Panc1 (cell line): ENCODE measurements at regions not wholly inside any gene's neighbourhood (a gene's known extent, or its start where the extent isn't known, plus 50 kb on each side); places are given as distances from the start of the nearest gene placed in this dataset.
"Not testable (repeated sequence)": the region's sequence is repeated elsewhere in the genome, so short reads cannot be mapped to it uniquely, and the experiment has no call there.

Source experiments
- ATAC-seq: fragments of 200-7000 bp; cut with Tn5 transposase; 2 replicates; pipeline ENCODE4 v1.9.1; 2020; ENCODE audit warnings: mild to moderate bottlenecking, moderate library complexity
- BruUV-seq: library from RNA; stranded (reverse); fragments of 400-500 nt; replicated peaks from 2 replicates; lab custom pipeline; 2021; lab: Mats Ljungman, UMichigan
- CTCF ChIA-PET: fragments of 300-600 bp; sonication (Branson Sonifier 250); formaldehyde crosslinking; loops from one replicate; lab custom pipeline; 2022; ENCODE audit warnings: antibody characterized with exemption; lab: Charles Lee
- POLR2A ChIA-PET: fragments of 300-600 bp; sonication (Branson Sonifier 250); formaldehyde crosslinking; loops from one replicate; lab custom pipeline; 2022; ENCODE audit warnings: antibody characterized with exemption; lab: Charles Lee
- DNase-seq: peaks from one replicate; pipeline ENCODE4 v3.0.0-alpha.2; 2010; ENCODE audit warnings: low read depth, low spot score
- H3K27ac ChIP-seq: 2 replicates; pipeline ENCODE4 v1.5.1; 2011; ENCODE audit warnings: mild to moderate bottlenecking, low read length, inconsistent platforms
- H3K27me3 ChIP-seq: fragments of 200-500 bp; sonication (Bioruptor generic); 2 replicates; pipeline ENCODE4 v1.6.0; 2014; ENCODE audit warnings: low read length, inconsistent platforms; ENCODE audit not compliant: control insufficient read depth, insufficient read depth
- H3K36me3 ChIP-seq: fragments of 200-500 bp; sonication (Bioruptor generic); 2 replicates; pipeline ENCODE4 v1.5.1; 2014; ENCODE audit warnings: inconsistent platforms, mild to moderate bottlenecking, low read length, moderate library complexity; ENCODE audit not compliant: control insufficient read depth, insufficient read depth
- H3K4me1 ChIP-seq: 2 replicates; pipeline ENCODE4 v1.5.1; 2011; ENCODE audit warnings: inconsistent platforms, mild to moderate bottlenecking, low read length, moderate library complexity; ENCODE audit not compliant: control insufficient read depth, insufficient read depth
- H3K4me3 ChIP-seq, 2 experiments: 2 replicates each; pipeline ENCODE4 v1.5.1; 2011 to 2012; ENCODE audit warnings: low read depth in 2 of 2, low read length in 2 of 2, mild to moderate bottlenecking in 2 of 2, inconsistent platforms in 1 of 2, moderate library complexity in 1 of 2
- H3K9me3 ChIP-seq: fragments of 200-500 bp; sonication (Bioruptor generic); 2 replicates; pipeline ENCODE4 v1.5.1; 2014; ENCODE audit warnings: low read depth, mild to moderate bottlenecking, inconsistent platforms, low read length, moderate library complexity; ENCODE audit not compliant: control insufficient read depth, insufficient read depth
- CTCF ChIP-seq: fragments of 450-650 bp; IDR thresholded peaks from 2 replicates; pipeline ENCODE4 v1.5.1; 2017; ENCODE audit warnings: mild to moderate bottlenecking
- POLR2AphosphoS5 ChIP-seq: IDR thresholded peaks from 2 replicates; pipeline ENCODE4 v1.6.1; 2012; ENCODE audit warnings: mild to moderate bottlenecking, low read depth, low read length, moderate library complexity
- REST ChIP-seq, 2 experiments: IDR thresholded peaks; 2 replicates each; pipeline ENCODE4 v1.6.1; 2011 to 2012; ENCODE audit warnings: low read depth in 2 of 2, control low read depth in 1 of 2, low read length in 1 of 2, mild to moderate bottlenecking in 1 of 2, moderate library complexity in 1 of 2; ENCODE audit not compliant: insufficient read depth in 1 of 2
- SIN3A ChIP-seq: IDR thresholded peaks from 2 replicates; pipeline ENCODE4 v1.6.1; 2012; ENCODE audit warnings: low read depth, mild to moderate bottlenecking, low read length, moderate library complexity, borderline replicate concordance; ENCODE audit not compliant: insufficient read depth
- TCF7L2 ChIP-seq: IDR thresholded peaks from 2 replicates; pipeline ENCODE4 v1.6.1; 2011; ENCODE audit warnings: mild to moderate bottlenecking, low read depth, low read length, inconsistent platforms
- in situ Hi-C: cut with HindIII; loops from 2 replicates; pipeline ENCODE4 v1.10.0; 2016; ENCODE audit warnings: low sequenced_read_pairs, low pct_unique_long_range_greater_than_20kb
- intact Hi-C: fragments of 100-400 bp; cut with micrococcal nuclease; formaldehyde crosslinking; loops from one replicate; pipeline ENCODE4 v1.10.0; 2022; ENCODE audit not compliant: unreplicated experiment

GRCh38 chr3:15940641-15941040 is 142.9 kb upstream of the ANKRD28 start:
- ChIA-PET POLR2A (no interaction called here), CTCF (interaction anchor here (0.7 kb wide), 1 partner anchor 11 kb away, joined by 3 read pairs; no protein-coding TSS in a partner anchor)
- DNase-seq, result no peak
- Histone ChIP-seq H3K9me3 (no peaks in the 10 kb centered on the region), H3K4me3 (no peak overlapping the region), H3K36me3 (no peaks in the 10 kb centered on the region), H3K27me3 (no peaks in the 10 kb centered on the region), H3K4me1 (no peaks in the 10 kb centered on the region), H3K27ac (no peak overlapping the region)
- in situ Hi-C loops, result no loop called here
- intact Hi-C loops, result no loop called here
- no peak for ATAC-seq
- no TSS peak for BruUV-seq
- TF ChIP-seq REST (IDR thresholded peaks at IDR 0.05; ENCODE audit: insufficient read depth in 1 of 2, low read depth in 2 of 2, low read length in 1 of 2), result no peak
- no peak for TF ChIP-seq CTCF
- TF ChIP-seq POLR2AphosphoS5, result no peak

GRCh38 chr3:15941457-15941856 is 143.7 kb upstream of the ANKRD28 start:
- ATAC-seq, H3K4me1 ChIP-seq, H3K36me3 ChIP-seq, intact Hi-C loops, BruUV-seq, in situ Hi-C loops, POLR2A ChIA-PET, H3K9me3 ChIP-seq, H3K27ac ChIP-seq, H3K27me3 ChIP-seq, H3K4me3 ChIP-seq, DNase-seq: not testable (repeated sequence)
- CTCF ChIA-PET, result interaction anchor here (0.7 kb wide), 1 partner anchor 10 kb away, joined by 3 read pairs; no protein-coding TSS in a partner anchor

GRCh38 chr3:15941958-15942357 is 144.2 kb upstream of the ANKRD28 start:
- ChIA-PET POLR2A (no interaction called here), CTCF (no interaction called here)
- ATAC-seq (no peak), DNase-seq (no peak)
- H3K27me3 ChIP-seq, result no peaks in the 10 kb centered on the region
- in situ Hi-C loops, result no loop called here
- H3K4me1 ChIP-seq, result no peaks in the 10 kb centered on the region
- H3K27ac ChIP-seq, result no peak overlapping the region
- BruUV-seq, result no TSS peak
- H3K9me3 ChIP-seq, result no peaks in the 10 kb centered on the region
- H3K4me3 ChIP-seq, result no peak overlapping the region
- TF ChIP-seq TCF7L2 (no peak), SIN3A (no peak), POLR2AphosphoS5 (no peak), REST (IDR thresholded peaks at IDR 0.05; ENCODE audit: insufficient read depth in 1 of 2, low read depth in 2 of 2, low read length in 1 of 2) (no peak), CTCF (no peak)
- H3K36me3 ChIP-seq, result no peaks in the 10 kb centered on the region
- intact Hi-C loops, result no loop called here
